NT2/D1 (cell line): ENCODE measurements at regions not wholly inside any gene's neighbourhood (a gene's known extent, or its start where the extent isn't known, plus 50 kb on each side); places are given as distances from the start of the nearest gene placed in this dataset.

Source experiments
- SUZ12 ChIP-seq: IDR thresholded peaks from 2 replicates; pipeline ENCODE4 v1.6.1; 2011; ENCODE audit not compliant: insufficient read length, insufficient read depth; ENCODE audit errors: extremely low read depth
- ZNF274 ChIP-seq: IDR thresholded peaks from 2 replicates; pipeline ENCODE4 v1.6.1; 2011; ENCODE audit warnings: mild to moderate bottlenecking, low read depth, low read length

- TF ChIP-seq ZNF274 (no peak), SUZ12 (no peak)
Observed at GRCh38 chr12:107405436-107405835, 280.2 kb upstream of the PWP1 start.
